T-cell (primary cell): ENCODE measurements at regions not wholly inside any gene's neighbourhood (a gene's known extent, or its start where the extent isn't known, plus 50 kb on each side); places are given as distances from the start of the nearest gene placed in this dataset.

Experiments
- ATAC-seq, 4 experiments: fragments of 200-7000 bp in 3 of 4; fragments of 150-1000 bp in 1 of 4; cut with Tn5 transposase; replicated peaks in 1 of 4; 1 replicate in 3 of 4; 2 replicates in 1 of 4; pipeline ENCODE4 v1.10.0; 2021; ENCODE audit warnings: moderate library complexity in 3 of 4, mild to moderate bottlenecking in 2 of 4, moderate number of reproducible peaks in 1 of 4
- CTCF ChIA-PET, 2 donors: fragments of 300-600 bp; sonication (Branson Sonifier 250); formaldehyde crosslinking; loops; one replicate each; lab custom pipeline; 2022; ENCODE audit warnings: antibody characterized with exemption in 2 of 2; lab: Charles Lee
- POLR2A ChIA-PET, 2 donors: fragments of 300-600 bp; sonication (Branson Sonifier 250); formaldehyde crosslinking; loops; one replicate each; lab custom pipeline; 2022; ENCODE audit warnings: antibody characterized with exemption in 2 of 2; lab: Charles Lee
- DNase-seq, 35 experiments: peaks; one replicate each; pipeline versions ENCODE4 v3.0.0 to v3.0.0-alpha.2; 2013 to 2023
- H3K27ac ChIP-seq: one replicate; pipeline ENCODE4 v1.5.1; 2013; ENCODE audit warnings: low read length
- H3K27me3 ChIP-seq, 2 experiments: replicated peaks in 1 of 2; 1 replicate in 1 of 2; 2 replicates in 1 of 2; pipeline versions ENCODE4 v1.6.1 to v1.7.0; 2013; ENCODE audit warnings: low read length in 1 of 2, mixed read lengths in 1 of 2; ENCODE audit not compliant: control insufficient read depth in 2 of 2, insufficient read depth in 2 of 2; ENCODE audit errors: extremely low read depth in 1 of 2
- H3K36me3 ChIP-seq, 2 donors: 1 replicate in 1 of 2; 2 replicates in 1 of 2; pipeline versions ENCODE4 v1.6.1 to v1.7.0; 2013; ENCODE audit warnings: low read length in 1 of 2; ENCODE audit not compliant: control insufficient read depth in 2 of 2, insufficient read depth in 1 of 2; ENCODE audit errors: extremely low read depth in 1 of 2
- H3K4me1 ChIP-seq, 2 experiments: 1 replicate in 1 of 2; 2 replicates in 1 of 2; pipeline versions ENCODE4 v1.6.1 to v1.7.0; 2013; ENCODE audit warnings: low read length in 2 of 2, mixed read lengths in 1 of 2; ENCODE audit not compliant: insufficient read depth in 2 of 2, control insufficient read depth in 1 of 2; ENCODE audit errors: extremely low read depth in 1 of 2
- H3K4me3 ChIP-seq, 2 donors: 1 replicate in 1 of 2; 2 replicates in 1 of 2; pipeline versions ENCODE4 v1.5.1 to v1.7.0; 2013; ENCODE audit warnings: mild to moderate bottlenecking in 2 of 2, low read length in 1 of 2, moderate library complexity in 1 of 2; ENCODE audit not compliant: control insufficient read depth in 1 of 2; ENCODE audit errors: extremely low read depth in 1 of 2
- H3K9me3 ChIP-seq: 2 replicates; pipeline ENCODE4 v1.7.0; 2013
- H3K27ac Mint-ChIP-seq, 2 donors: one replicate each; pipeline ENCODE4 v1.8.0; 2020 to 2021; ENCODE audit warnings: mild to moderate bottlenecking in 2 of 2, mixed read lengths in 2 of 2
- H3K27me3 Mint-ChIP-seq, 2 donors: one replicate each; pipeline ENCODE4 v1.8.0; 2021 to 2022; ENCODE audit warnings: mixed read lengths in 2 of 2
- H3K36me3 Mint-ChIP-seq: one replicate; pipeline ENCODE4 v1.8.0; 2021; ENCODE audit warnings: mixed read lengths
- H3K4me1 Mint-ChIP-seq, 3 donors: one replicate each; pipeline ENCODE4 v1.8.0; 2020 to 2022; ENCODE audit warnings: mixed read lengths in 3 of 3, mild to moderate bottlenecking in 1 of 3
- H3K4me3 Mint-ChIP-seq, 3 donors: one replicate each; pipeline ENCODE4 v1.8.0; 2020 to 2022; ENCODE audit warnings: mild to moderate bottlenecking in 3 of 3, mixed read lengths in 3 of 3, moderate library complexity in 3 of 3
- H3K9me3 Mint-ChIP-seq, 3 donors: one replicate each; pipeline ENCODE4 v1.8.0; 2020 to 2022; ENCODE audit warnings: mixed read lengths in 3 of 3
- WGBS: methylation state at CpG from one replicate; pipeline ENCODE4 v1.1.5; 2013; ENCODE audit warnings: missing lambda C conversion rate; ENCODE audit not compliant: insufficient coverage; 5-methylcytosine and 5-hydroxymethylcytosine counted together

DNA sequence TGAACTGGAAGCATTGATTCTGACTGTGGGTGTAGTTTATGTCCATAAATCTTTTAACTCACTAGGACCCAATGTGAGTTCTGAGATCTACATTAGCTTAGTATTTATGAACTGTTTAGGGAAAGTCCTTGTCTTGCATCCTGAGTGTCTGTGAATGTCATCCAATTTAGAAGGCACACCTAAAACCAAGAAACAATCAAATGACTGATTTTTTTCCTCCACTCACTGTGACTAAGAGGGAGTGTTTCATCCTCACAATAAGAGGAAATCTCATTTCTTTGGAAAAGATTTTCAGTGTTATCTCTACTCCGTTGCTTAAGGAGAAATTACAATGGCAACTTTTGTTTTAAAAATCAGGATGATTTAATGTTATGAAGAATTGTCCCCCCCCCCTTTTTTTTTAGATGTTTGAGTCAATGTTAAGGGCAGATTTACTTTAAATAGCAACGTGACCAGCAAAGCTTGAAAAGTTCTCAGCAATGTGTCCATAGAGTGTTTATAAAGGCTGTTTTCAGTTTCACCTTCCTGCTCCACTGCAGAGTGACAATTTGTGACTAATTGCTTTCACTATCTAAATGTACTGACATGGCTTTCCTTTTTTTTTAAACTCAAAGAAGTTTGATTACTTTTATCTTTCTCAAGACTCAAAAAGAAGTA is 173.0 kb downstream of the SPCS3 start:
- Mint-ChIP-seq H3K27me3 (no peaks in the 10 kb centered on the region), H3K36me3 (no peaks in the 10 kb centered on the region), H3K4me1 (no peaks in the 10 kb centered on the region), H3K9me3 (peaks cover 4 to 12% (median 8%) of the 10 kb centered on the region in 3 donors), H3K4me3 (no peak overlapping the region), H3K27ac (no peak overlapping the region)
- no peaks in the 10 kb centered on the region for H3K27me3 ChIP-seq
- H3K27ac ChIP-seq: no peak overlapping the region
- H3K36me3 ChIP-seq: no peaks in the 10 kb centered on the region
- ChIA-PET CTCF (no interaction called here), POLR2A (no interaction called here)
- no CpG with 5 or more reads among the region's 2 CpGs for WGBS
- ATAC-seq (no peak), DNase-seq (no peak)
- no peaks in the 10 kb centered on the region for H3K4me1 ChIP-seq
- no peaks in the 10 kb centered on the region for H3K9me3 ChIP-seq
- H3K4me3 ChIP-seq: no peak overlapping the region

DNA sequence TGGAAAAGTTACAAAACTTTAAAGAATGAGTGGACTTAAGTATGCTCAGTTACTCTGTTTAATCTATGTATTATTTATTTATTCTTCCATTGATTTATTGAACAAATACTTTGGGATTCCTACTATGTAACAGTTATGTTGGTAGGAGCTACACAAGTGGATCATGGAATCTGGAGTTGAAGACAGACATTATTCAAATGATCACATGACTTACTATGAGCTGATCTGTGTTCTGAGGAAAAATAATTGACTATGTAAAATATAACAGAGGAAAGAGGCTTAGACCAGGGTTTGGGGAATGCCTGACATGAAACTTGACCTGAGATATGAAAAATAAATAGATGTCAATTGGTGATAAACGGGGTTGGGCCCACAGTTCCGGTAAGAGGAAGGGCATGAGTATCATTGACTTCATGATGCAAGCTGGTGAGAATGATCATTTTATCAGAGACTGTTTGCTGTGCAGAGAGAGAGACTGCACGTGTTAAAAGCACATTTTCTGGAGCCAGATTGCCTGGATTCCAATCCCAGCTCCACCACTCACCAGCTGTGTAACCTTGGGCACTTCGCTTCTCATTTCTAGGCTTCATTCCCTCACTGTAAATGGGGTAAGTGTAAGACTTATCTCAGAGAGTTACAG is 179.0 kb downstream of the SPCS3 start:
- 77% methylated on average over 2 of the region's 4 CpGs for WGBS
- peaks cover 4 to 8% (median 7%) of the 10 kb centered on the region in 3 donors for H3K9me3 Mint-ChIP-seq

DNA sequence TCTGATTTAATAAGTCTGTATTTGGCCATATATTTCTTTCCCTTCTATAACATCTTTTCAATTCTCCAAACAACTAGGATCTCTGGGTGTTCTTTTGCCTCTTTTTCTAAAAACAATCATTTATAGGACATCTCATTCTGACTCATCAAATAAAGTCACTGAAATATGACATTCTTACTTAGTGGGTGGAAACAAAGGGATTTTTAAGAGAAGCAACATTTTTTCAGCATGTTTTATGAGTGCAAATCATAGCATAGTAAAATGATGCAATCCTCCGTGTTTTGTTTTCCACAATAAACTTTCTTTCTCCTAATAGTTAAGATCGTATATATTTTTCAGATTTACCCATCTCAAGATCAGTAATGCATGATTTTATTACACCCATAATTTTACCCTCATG is 179.8 kb downstream of the SPCS3 start:
- H3K27me3 ChIP-seq: no peaks in the 10 kb centered on the region
- Mint-ChIP-seq H3K4me1 (no peaks in the 10 kb centered on the region), H3K27me3 (no peaks in the 10 kb centered on the region), H3K9me3 (peaks cover 4 to 8% (median 7%) of the 10 kb centered on the region in 3 donors), H3K36me3 (no peaks in the 10 kb centered on the region), H3K4me3 (no peak overlapping the region), H3K27ac (no peak overlapping the region)
- no peak overlapping the region for H3K27ac ChIP-seq
- ChIA-PET CTCF (no interaction called here), POLR2A (no interaction called here)
- H3K36me3 ChIP-seq: no peaks in the 10 kb centered on the region
- no peak overlapping the region for H3K4me3 ChIP-seq
- H3K4me1 ChIP-seq: no peaks in the 10 kb centered on the region
- no peak for DNase-seq
- no peaks in the 10 kb centered on the region for H3K9me3 ChIP-seq
- ATAC-seq: no peak
- WGBS: no CpG with 5 or more reads among the region's 2 CpGs

More for the DNA sequence above, 179.0 kb downstream of the SPCS3 start:
- Mint-ChIP-seq H3K4me1 (no peaks in the 10 kb centered on the region), H3K36me3 (no peaks in the 10 kb centered on the region), H3K4me3 (no peak overlapping the region), H3K27ac (no peak overlapping the region), H3K27me3 (no peaks in the 10 kb centered on the region)
- no peak overlapping the region for H3K27ac ChIP-seq
- H3K36me3 ChIP-seq: no peaks in the 10 kb centered on the region
- H3K4me1 ChIP-seq: no peaks in the 10 kb centered on the region
- H3K9me3 ChIP-seq: no peaks in the 10 kb centered on the region
- no peak overlapping the region for H3K4me3 ChIP-seq
- ATAC-seq (no peak), DNase-seq (no peak)
- H3K27me3 ChIP-seq: no peaks in the 10 kb centered on the region
- POLR2A ChIA-PET: no interaction called here
- CTCF ChIA-PET: no interaction called here

DNA sequence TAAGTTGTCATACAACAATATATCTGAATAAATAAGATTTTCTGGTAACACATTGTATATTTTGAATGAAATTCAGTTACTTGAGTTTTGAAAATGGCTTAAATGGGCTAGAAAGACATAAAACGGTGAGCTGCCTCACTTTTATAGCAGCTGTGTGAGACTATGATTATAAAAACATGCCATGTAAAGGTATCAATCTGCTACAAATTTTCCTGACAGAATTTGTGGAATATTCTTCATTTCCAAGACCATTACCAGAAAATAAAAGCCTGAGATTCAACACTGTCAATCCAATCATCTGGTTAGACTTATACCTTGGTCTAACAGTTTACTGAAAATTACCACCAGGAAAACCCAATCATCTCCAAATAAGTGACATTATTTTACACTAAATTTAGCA is 181.1 kb downstream of the SPCS3 start:
- CTCF ChIA-PET: no interaction called here
- Histone ChIP-seq H3K4me1 (no peaks in the 10 kb centered on the region), H3K27ac (no peak overlapping the region), H3K4me3 (no peak overlapping the region), H3K9me3 (no peaks in the 10 kb centered on the region), H3K36me3 (no peaks in the 10 kb centered on the region), H3K27me3 (no peaks in the 10 kb centered on the region)
- peaks cover under 1 to 6% (median 4%) of the 10 kb centered on the region in 3 donors for H3K9me3 Mint-ChIP-seq
- no peak for DNase-seq
- no CpG with 5 or more reads among the region's 1 CpG for WGBS
- H3K36me3 Mint-ChIP-seq: no peaks in the 10 kb centered on the region
- no peak overlapping the region for H3K4me3 Mint-ChIP-seq
- H3K27ac Mint-ChIP-seq: no peak overlapping the region
- no peaks in the 10 kb centered on the region for H3K27me3 Mint-ChIP-seq
- POLR2A ChIA-PET: no interaction called here
- ATAC-seq: no peak
- no peaks in the 10 kb centered on the region for H3K4me1 Mint-ChIP-seq

DNA sequence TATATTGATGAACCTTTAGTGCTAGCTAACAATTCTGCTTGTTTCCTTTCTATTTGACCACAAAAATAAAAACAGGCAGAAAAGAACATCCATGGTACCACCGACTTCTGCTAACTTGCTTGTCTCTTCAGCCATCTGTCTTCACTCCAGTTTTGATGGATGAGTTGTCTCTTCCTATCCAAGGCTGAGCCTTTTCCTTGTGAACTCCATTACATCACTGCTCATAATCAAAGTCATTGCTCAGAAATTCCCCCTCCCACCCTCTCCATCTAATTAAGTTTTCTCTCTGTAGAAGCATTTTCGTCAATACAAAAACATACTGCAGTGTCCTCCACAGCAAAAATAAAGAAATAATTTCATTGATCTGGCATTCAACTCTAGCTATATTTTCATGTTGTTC is 184.4 kb downstream of the SPCS3 start:
- H3K27ac Mint-ChIP-seq: no peak overlapping the region
- no peaks in the 10 kb centered on the region for H3K36me3 Mint-ChIP-seq
- peaks cover 0 to 10% (median 2%) of the 10 kb centered on the region in 3 donors for H3K9me3 Mint-ChIP-seq
- POLR2A ChIA-PET: no interaction called here
- no peaks in the 10 kb centered on the region for H3K27me3 Mint-ChIP-seq
- DNase-seq (no peak), ATAC-seq (no peak)
- CTCF ChIA-PET: no interaction called here
- no peaks in the 10 kb centered on the region for H3K4me1 Mint-ChIP-seq
- no peaks in the 10 kb centered on the region for H3K4me1 ChIP-seq
- no peaks in the 10 kb centered on the region for H3K36me3 ChIP-seq
- no peaks in the 10 kb centered on the region for H3K9me3 ChIP-seq
- H3K27me3 ChIP-seq: no peaks in the 10 kb centered on the region
- 63% methylated on average over 1 of the region's 2 CpGs for WGBS
- H3K4me3 Mint-ChIP-seq: no peak overlapping the region
- no peak overlapping the region for H3K4me3 ChIP-seq
- no peak overlapping the region for H3K27ac ChIP-seq

DNA sequence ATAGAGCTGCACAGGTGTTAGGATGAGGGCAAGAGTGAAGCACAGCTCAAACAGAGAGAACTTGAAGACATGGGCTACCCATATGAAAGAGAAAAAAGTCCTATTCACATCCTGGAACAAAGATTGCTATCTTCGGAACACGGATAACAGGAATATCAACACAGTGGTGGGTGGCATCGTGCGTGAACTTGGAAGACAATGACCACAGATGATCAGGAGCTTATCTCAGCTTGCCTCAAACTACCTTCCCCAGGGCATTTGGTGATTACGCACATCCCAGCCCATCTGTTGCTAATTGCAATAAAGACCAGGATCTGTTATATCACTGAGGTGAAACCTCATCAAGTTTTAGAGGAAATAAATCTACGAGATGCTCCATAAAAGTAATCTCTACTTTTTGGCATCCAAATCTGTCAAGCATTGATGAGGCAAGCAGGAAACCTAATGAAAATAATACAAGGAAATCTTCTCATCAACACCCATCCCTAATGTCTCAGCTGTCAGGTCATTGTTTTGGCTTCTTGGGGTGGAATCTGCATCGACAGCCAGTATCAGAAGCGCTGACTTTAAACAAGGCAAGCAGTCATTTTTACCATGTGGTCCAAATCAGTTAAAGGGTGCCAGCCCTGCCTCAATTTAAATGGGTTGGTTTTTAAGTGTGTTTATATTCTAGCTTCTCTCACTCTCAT is 188.2 kb downstream of the SPCS3 start:
- no peak overlapping the region for H3K4me3 ChIP-seq
- Mint-ChIP-seq H3K36me3 (no peaks in the 10 kb centered on the region), H3K4me3 (no peak overlapping the region), H3K27me3 (no peaks in the 10 kb centered on the region), H3K4me1 (no peaks in the 10 kb centered on the region), H3K27ac (no peak overlapping the region), H3K9me3 (peaks cover 2 to 10% (median 9%) of the 10 kb centered on the region in 3 donors)
- 97% methylated on average over 5 of the region's 8 CpGs for WGBS
- DNase-seq (no peak), ATAC-seq (no peak)
- H3K27ac ChIP-seq: no peak overlapping the region
- POLR2A ChIA-PET: no interaction called here
- CTCF ChIA-PET: no interaction called here
- no peaks in the 10 kb centered on the region for H3K4me1 ChIP-seq
- no peaks in the 10 kb centered on the region for H3K27me3 ChIP-seq
- no peaks in the 10 kb centered on the region for H3K9me3 ChIP-seq
- no peaks in the 10 kb centered on the region for H3K36me3 ChIP-seq
